Suprapubic skin (tissue), 4 donors: ENCODE measurements at regions not wholly inside any gene's neighbourhood (a gene's known extent, or its start where the extent isn't known, plus 50 kb on each side); places are given as distances from the start of the nearest gene placed in this dataset.

ENCODE experiments used
- DNase-seq, 2 donors: peaks; one replicate each; pipeline ENCODE4 v3.0.0-alpha.2; 2019; ENCODE audit warnings: low spot score in 2 of 2
- H3K27ac ChIP-seq: fragments of 200-600 bp; sonication (generic); one replicate; pipeline ENCODE4 v1.5.1; 2019
- H3K27me3 ChIP-seq: fragments of 200-600 bp; sonication (generic); one replicate; pipeline ENCODE4 v1.5.1; 2019
- H3K36me3 ChIP-seq: fragments of 200-600 bp; sonication (generic); one replicate; pipeline ENCODE4 v1.5.1; 2019
- H3K4me1 ChIP-seq: fragments of 200-600 bp; sonication (generic); one replicate; pipeline ENCODE4 v1.5.1; 2019
- H3K4me3 ChIP-seq: fragments of 200-600 bp; sonication (generic); one replicate; pipeline ENCODE4 v1.5.1; 2019; ENCODE audit warnings: mild to moderate bottlenecking
- H3K9me3 ChIP-seq: fragments of 200-600 bp; sonication (generic); one replicate; pipeline ENCODE4 v1.5.1; 2019
- CTCF ChIP-seq, 2 donors: fragments of 200-600 bp in 1 of 2; fragments of 450-650 bp in 1 of 2; sonication (generic) in 1 of 2; IDR thresholded peaks; one replicate each; pipeline ENCODE4 v1.5.1; 2016 to 2019; ENCODE audit warnings: antibody characterized with exemption in 2 of 2, mild to moderate bottlenecking in 1 of 2, moderate library complexity in 1 of 2
- EP300 ChIP-seq: sonication (generic); formaldehyde crosslinking; IDR thresholded peaks from one replicate; pipeline ENCODE4 v1.6.1; 2017; ENCODE audit warnings: antibody characterized with exemption
- POLR2A ChIP-seq, 2 donors: fragments of 450-650 bp; IDR thresholded peaks; one replicate each; pipeline ENCODE4 v1.6.1; 2017; ENCODE audit warnings: antibody characterized with exemption in 2 of 2, mild to moderate bottlenecking in 2 of 2, moderate library complexity in 2 of 2
- POLR2AphosphoS5 ChIP-seq, 3 donors: sonication (generic); formaldehyde crosslinking; IDR thresholded peaks; one replicate each; pipeline ENCODE4 v1.6.1; 2017; ENCODE audit warnings: antibody characterized with exemption in 3 of 3
- WGBS: methylation state at CpG from one replicate; pipeline ENCODE4 v1.1.5; 2018; 5-methylcytosine and 5-hydroxymethylcytosine counted together

- Histone ChIP-seq H3K27ac (no peak overlapping the region), H3K4me1 (no peaks in the 10 kb centered on the region), H3K9me3 (no peaks in the 10 kb centered on the region), H3K36me3 (no peaks in the 10 kb centered on the region), H3K4me3 (no peak overlapping the region), H3K27me3 (no peaks in the 10 kb centered on the region)
- TF ChIP-seq CTCF (IDR thresholded peaks at IDR 0.05), result no peak
- no peak for TF ChIP-seq POLR2AphosphoS5 (IDR thresholded peaks at IDR 0.05)
- no peak for TF ChIP-seq POLR2A (IDR thresholded peaks at IDR 0.05)
- TF ChIP-seq EP300, result no peak
- DNase-seq, result no peak
- 81% methylated on average over 3 of the region's 3 CpGs for WGBS
These were observed 111.3 kb upstream of the EEA1 start for GRCh38 chr12:93040367-93040766.

GRCh38 chr12:93041416-93041815 is 112.3 kb upstream of the EEA1 start:
- no peak for TF ChIP-seq CTCF (IDR thresholded peaks at IDR 0.05)
- TF ChIP-seq EP300, result no peak
- TF ChIP-seq POLR2A (IDR thresholded peaks at IDR 0.05), result no peak
- TF ChIP-seq POLR2AphosphoS5 (IDR thresholded peaks at IDR 0.05), result no peak

GRCh38 chr12:93042283-93042682 is 113.2 kb upstream of the EEA1 start:
- no peak overlapping the region for H3K4me3 ChIP-seq
- WGBS, result 67% methylated on average over 3 of the region's 3 CpGs
- no peak for DNase-seq
- no peaks in the 10 kb centered on the region for H3K9me3 ChIP-seq
- H3K4me1 ChIP-seq, result no peaks in the 10 kb centered on the region
- H3K27me3 ChIP-seq, result no peaks in the 10 kb centered on the region
- H3K27ac ChIP-seq, result no peak overlapping the region
- TF ChIP-seq EP300 (no peak), POLR2AphosphoS5 (IDR thresholded peaks at IDR 0.05) (no peak), CTCF (IDR thresholded peaks at IDR 0.05) (no peak), POLR2A (IDR thresholded peaks at IDR 0.05) (no peak)
- no peaks in the 10 kb centered on the region for H3K36me3 ChIP-seq

More at GRCh38 chr12:93041416-93041815, 112.3 kb upstream of the EEA1 start:
- H3K36me3 ChIP-seq, result no peaks in the 10 kb centered on the region
- H3K9me3 ChIP-seq, result no peaks in the 10 kb centered on the region
- no peak for DNase-seq
- H3K4me1 ChIP-seq, result no peaks in the 10 kb centered on the region
- H3K4me3 ChIP-seq, result no peak overlapping the region
- no peak overlapping the region for H3K27ac ChIP-seq
- no peaks in the 10 kb centered on the region for H3K27me3 ChIP-seq

- TF ChIP-seq POLR2A (IDR thresholded peaks at IDR 0.05) (no peak), CTCF (IDR thresholded peaks at IDR 0.05) (no peak), POLR2AphosphoS5 (IDR thresholded peaks at IDR 0.05) (no peak), EP300 (no peak)
These were observed 113.6 kb upstream of the EEA1 start for GRCh38 chr12:93042684-93043083.

GRCh38 chr12:93043192-93043876 is 114.2 kb upstream of the EEA1 start:
- Histone ChIP-seq H3K36me3 (no peaks in the 10 kb centered on the region), H3K27ac (no peak overlapping the region), H3K27me3 (no peaks in the 10 kb centered on the region), H3K4me3 (no peak overlapping the region), H3K9me3 (no peaks in the 10 kb centered on the region), H3K4me1 (no peaks in the 10 kb centered on the region)
- 92% methylated on average over 3 of the region's 3 CpGs for WGBS
- TF ChIP-seq EP300 (no peak), POLR2A (IDR thresholded peaks at IDR 0.05) (no peak), CTCF (IDR thresholded peaks at IDR 0.05) (no peak), POLR2AphosphoS5 (IDR thresholded peaks at IDR 0.05) (no peak)
- no peak for DNase-seq

More at GRCh38 chr12:93042684-93043083, 113.6 kb upstream of the EEA1 start:
- Histone ChIP-seq H3K27me3 (no peaks in the 10 kb centered on the region), H3K4me1 (no peaks in the 10 kb centered on the region), H3K9me3 (no peaks in the 10 kb centered on the region), H3K27ac (no peak overlapping the region), H3K36me3 (no peaks in the 10 kb centered on the region), H3K4me3 (no peak overlapping the region)
- WGBS, result 85% methylated on average over 6 of the region's 6 CpGs
- no peak for DNase-seq
